ENCODE measurements at regions not wholly inside any gene's neighbourhood (a gene's known extent, or its start where the extent isn't known, plus 50 kb on each side); places are given as distances from the start of the nearest gene placed in this dataset.

GRCh38 chr2:220811115-220811514 is 761.0 kb downstream of the EPHA4 start:
- no peak for TF ChIP-seq CTCF (IDR thresholded peaks at IDR 0.05; ENCODE audit: insufficient read depth, low read depth, low read length)
- no peak for TF ChIP-seq EZH2 (IDR thresholded peaks at IDR 0.05; ENCODE audit: insufficient read depth, low read length)
